Lower lobe of right lung (tissue), 2 donors: ENCODE measurements at regions not wholly inside any gene's neighbourhood (a gene's known extent, or its start where the extent isn't known, plus 50 kb on each side); places are given as distances from the start of the nearest gene placed in this dataset.

Experiments used
- ATAC-seq, 2 donors: fragments of 200-7000 bp; cut with Tn5 transposase; one replicate each; pipeline ENCODE4 v1.9.1; 2020 to 2022; ENCODE audit warnings: mild to moderate bottlenecking in 2 of 2, moderate library complexity in 2 of 2
- DNase-seq: peaks from one replicate; pipeline ENCODE4 v3.0.0-alpha.2; 2020
- H3K27ac ChIP-seq: fragments of 200-600 bp; one replicate; pipeline ENCODE4 v1.8.0; 2022
- H3K27me3 ChIP-seq: fragments of 200-600 bp; one replicate; pipeline ENCODE4 v1.8.0; 2022; ENCODE audit warnings: low read depth
- H3K36me3 ChIP-seq: fragments of 200-600 bp; one replicate; pipeline ENCODE4 v1.8.0; 2022; ENCODE audit warnings: mild to moderate bottlenecking
- H3K4me1 ChIP-seq: fragments of 200-600 bp; one replicate; pipeline ENCODE4 v1.8.0; 2022
- H3K4me3 ChIP-seq: fragments of 200-600 bp; one replicate; pipeline ENCODE4 v1.8.0; 2022; ENCODE audit warnings: mild to moderate bottlenecking
- H3K9me3 ChIP-seq: fragments of 200-600 bp; one replicate; pipeline ENCODE4 v1.8.0; 2022
- intact Hi-C: fragments of 100-400 bp; cut with DNase I; formaldehyde crosslinking; loops from one replicate; pipeline ENCODE4 v1.11.0; 2022
- TF ChIP-seq, protein P1 (sequence below): fragments of 200-600 bp; IDR thresholded peaks from one replicate; pipeline ENCODE4 v1.8.0; 2022; ENCODE audit warnings: antibody characterized with exemption, mild to moderate bottlenecking
- donor health status: DM: no; HTN: yes; CAD: no; lungs with severe emphysema.

GRCh38 chr3:24596626-24597025 is 102.0 kb upstream of the THRB start:
- ATAC-seq (no peak), DNase-seq (no peak)
- Histone ChIP-seq H3K9me3 (no peaks in the 10 kb centered on the region), H3K27ac (no peak overlapping the region), H3K36me3 (no peaks in the 10 kb centered on the region), H3K4me3 (no peak overlapping the region), H3K27me3 (no peaks in the 10 kb centered on the region), H3K4me1 (peaks cover 11% of the 10 kb centered on the region)
- intact Hi-C loops = no loop called here
- TF ChIP-seq, protein P1, sequence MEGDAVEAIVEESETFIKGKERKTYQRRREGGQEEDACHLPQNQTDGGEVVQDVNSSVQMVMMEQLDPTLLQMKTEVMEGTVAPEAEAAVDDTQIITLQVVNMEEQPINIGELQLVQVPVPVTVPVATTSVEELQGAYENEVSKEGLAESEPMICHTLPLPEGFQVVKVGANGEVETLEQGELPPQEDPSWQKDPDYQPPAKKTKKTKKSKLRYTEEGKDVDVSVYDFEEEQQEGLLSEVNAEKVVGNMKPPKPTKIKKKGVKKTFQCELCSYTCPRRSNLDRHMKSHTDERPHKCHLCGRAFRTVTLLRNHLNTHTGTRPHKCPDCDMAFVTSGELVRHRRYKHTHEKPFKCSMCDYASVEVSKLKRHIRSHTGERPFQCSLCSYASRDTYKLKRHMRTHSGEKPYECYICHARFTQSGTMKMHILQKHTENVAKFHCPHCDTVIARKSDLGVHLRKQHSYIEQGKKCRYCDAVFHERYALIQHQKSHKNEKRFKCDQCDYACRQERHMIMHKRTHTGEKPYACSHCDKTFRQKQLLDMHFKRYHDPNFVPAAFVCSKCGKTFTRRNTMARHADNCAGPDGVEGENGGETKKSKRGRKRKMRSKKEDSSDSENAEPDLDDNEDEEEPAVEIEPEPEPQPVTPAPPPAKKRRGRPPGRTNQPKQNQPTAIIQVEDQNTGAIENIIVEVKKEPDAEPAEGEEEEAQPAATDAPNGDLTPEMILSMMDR = no peak

GRCh38 chr3:24598695-24599470 is 104.2 kb upstream of the THRB start:
- Histone ChIP-seq H3K27ac (no peak overlapping the region), H3K36me3 (no peaks in the 10 kb centered on the region), H3K4me1 (peaks cover 11% of the 10 kb centered on the region), H3K4me3 (no peak overlapping the region), H3K9me3 (no peaks in the 10 kb centered on the region), H3K27me3 (no peaks in the 10 kb centered on the region)
- ATAC-seq (peak in 1 of 2 donors; percentile 48), DNase-seq (no peak)
- TF ChIP-seq, protein P1 = no peak
- intact Hi-C loops = no loop called here

GRCh38 chr3:24601066-24601939 is 106.7 kb upstream of the THRB start:
- Histone ChIP-seq H3K4me3 (no peak overlapping the region), H3K4me1 (peaks cover 11% of the 10 kb centered on the region), H3K36me3 (no peaks in the 10 kb centered on the region), H3K27ac (no peak overlapping the region), H3K9me3 (no peaks in the 10 kb centered on the region), H3K27me3 (no peaks in the 10 kb centered on the region)
- ATAC-seq (no peak), DNase-seq (no peak)
- TF ChIP-seq, protein P1 = no peak
- intact Hi-C loops = no loop called here

- Histone ChIP-seq H3K27ac (no peak overlapping the region), H3K9me3 (no peaks in the 10 kb centered on the region), H3K36me3 (no peaks in the 10 kb centered on the region), H3K27me3 (no peaks in the 10 kb centered on the region), H3K4me1 (peaks cover under 1% of the 10 kb centered on the region), H3K4me3 (no peak overlapping the region)
- intact Hi-C loops = no loop called here
- DNase-seq (no peak), ATAC-seq (peak in 1 of 2 donors; percentile 69)
- TF ChIP-seq, protein P1 = no peak
Observed at GRCh38 chr3:24604215-24604614, 109.6 kb upstream of the THRB start.

- TF ChIP-seq, protein P1 = no peak
- Histone ChIP-seq H3K27me3 (no peaks in the 10 kb centered on the region), H3K36me3 (no peaks in the 10 kb centered on the region), H3K4me1 (no peaks in the 10 kb centered on the region), H3K9me3 (no peaks in the 10 kb centered on the region), H3K27ac (no peak overlapping the region), H3K4me3 (no peak overlapping the region)
- DNase-seq = no peak
- intact Hi-C loops = no loop called here
- ATAC-seq = no peak
Observed at GRCh38 chr3:24605511-24606028, 110.9 kb upstream of the THRB start.
